SIG-M5 treated with dmso at 0.1 percent for 504 hours (cell line): ENCODE measurements at regions not wholly inside any gene's neighbourhood (a gene's known extent, or its start where the extent isn't known, plus 50 kb on each side); places are given as distances from the start of the nearest gene placed in this dataset.

Experiments used
- DNase-seq: peaks from one replicate; lab custom pipeline; 2025; ENCODE audit not compliant: unreplicated experiment; lab: John Stamatoyannopoulos, UW

DNA sequence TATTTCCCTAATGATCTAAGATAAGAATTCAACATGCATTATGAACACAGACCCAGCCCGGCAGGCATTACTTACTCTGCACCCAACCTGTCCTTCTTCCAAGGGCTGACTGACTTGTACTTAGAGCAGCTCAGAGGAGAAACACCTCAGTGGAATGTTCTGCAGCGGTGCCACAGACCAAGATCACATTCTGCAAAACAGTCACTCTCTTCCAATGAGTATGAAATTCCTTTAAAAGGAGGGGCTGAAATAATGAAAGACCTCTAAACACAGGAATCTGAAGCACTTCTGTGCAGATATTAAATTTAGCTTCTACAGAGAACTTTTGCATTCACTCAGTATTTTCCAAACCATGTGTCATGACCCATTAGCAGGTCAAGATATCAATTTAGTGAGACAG is 172.9 kb downstream of the ZDHHC21 start:
- no peak for DNase-seq

DNA sequence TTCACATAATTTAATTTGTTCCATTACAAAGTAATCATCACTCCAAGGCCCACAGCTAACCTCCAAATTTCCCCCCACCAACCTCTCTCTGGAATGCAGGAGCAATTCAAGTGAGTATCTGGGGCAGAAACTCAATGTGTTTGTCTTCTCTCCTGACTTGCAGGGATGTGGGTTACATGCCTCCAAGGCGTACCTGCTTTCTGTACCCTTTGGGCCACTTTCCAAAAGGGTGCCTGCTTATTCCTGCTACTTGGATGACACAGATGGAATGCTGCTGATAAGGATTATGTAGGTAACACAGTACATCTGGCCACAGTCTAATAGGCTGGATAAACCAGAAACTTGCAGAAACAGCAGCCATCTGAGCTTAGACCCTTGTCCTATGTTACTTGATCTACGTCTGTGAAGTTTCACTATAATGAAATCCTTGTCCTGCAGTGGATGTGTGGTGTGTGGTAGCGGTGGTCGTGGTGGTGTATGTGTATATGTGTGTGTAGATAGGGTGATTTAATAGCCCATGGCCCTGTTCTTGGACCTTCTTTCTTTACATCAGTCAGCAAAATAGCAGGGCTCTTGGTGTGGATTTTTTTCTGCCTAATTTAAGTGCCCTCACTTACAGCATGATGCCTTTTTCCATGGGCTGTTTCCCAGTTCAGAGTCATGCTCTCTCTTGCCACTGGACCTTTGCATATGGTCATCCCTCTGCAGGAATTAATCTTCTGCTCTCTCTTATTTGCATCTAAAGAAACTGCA is 175.9 kb downstream of the ZDHHC21 start:
- no peak for DNase-seq

DNA sequence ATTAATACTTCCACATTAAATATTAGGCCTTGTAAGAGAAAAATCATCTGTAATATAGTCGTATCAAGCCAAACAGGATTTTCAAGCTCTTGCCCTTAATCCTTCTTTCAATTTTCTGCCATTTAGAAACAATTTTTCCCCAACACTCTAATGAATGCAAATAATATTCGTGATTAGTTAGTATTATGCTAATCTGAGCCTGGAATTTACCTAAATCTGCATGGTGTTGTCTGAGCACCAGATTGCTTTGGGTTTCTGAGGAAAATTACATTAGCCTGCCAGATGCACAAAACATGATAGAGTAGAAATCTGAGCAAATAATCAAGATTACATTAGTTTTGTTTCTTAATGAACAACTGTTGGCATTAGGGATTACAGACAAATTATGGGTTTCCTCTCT is 176.6 kb downstream of the ZDHHC21 start:
- no peak for DNase-seq

DNA sequence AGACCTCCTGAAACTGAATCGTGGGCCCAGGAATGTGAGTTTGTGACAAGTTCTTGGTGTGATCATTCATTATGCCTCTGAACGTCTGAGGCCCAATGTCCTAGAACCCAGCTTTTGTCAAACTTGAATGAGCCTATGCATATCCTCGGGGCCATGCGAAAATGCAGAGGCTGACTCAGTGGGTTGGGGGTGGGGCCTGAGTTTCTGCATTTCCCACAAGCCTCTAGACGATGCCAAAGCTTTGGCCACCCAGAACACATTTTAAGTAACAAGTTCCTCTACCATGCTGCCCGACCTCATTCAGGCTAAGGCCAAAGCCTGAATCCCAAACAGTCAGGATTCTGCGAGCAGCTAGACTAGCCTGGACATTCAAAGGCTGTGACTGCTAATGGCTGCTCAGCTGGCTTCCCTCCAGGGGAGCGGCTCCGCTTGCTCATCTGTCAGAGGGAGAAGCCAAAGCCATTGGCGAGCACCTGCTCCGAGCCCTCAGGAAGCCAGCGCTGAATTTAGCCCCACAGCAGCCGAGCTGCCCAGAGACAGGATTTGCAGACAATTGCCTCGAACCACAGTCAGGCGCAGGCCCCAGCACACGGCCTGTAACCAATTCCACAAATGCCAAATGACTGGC is 177.5 kb downstream of the ZDHHC21 start:
- no peak for DNase-seq

DNA sequence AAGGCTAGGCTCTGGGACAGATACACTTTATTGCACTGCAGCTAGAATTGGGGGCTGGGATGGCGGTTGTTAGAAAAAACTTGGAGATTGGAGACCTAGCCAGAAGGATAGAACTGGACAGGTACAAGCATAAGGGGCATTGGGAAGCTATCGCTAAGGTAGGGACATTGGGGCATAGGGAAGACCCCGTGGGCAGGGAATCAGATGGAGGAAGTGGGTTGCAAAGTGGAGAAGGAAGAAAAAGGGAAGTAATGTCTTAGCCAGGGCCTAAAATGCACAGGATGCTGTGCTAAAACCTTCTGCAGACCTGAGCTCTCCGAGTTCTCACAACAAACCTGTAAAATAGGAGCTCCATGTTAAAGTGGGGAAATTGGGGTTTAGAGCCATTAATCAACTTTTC is 178.2 kb downstream of the ZDHHC21 start:
- no peak for DNase-seq

DNA sequence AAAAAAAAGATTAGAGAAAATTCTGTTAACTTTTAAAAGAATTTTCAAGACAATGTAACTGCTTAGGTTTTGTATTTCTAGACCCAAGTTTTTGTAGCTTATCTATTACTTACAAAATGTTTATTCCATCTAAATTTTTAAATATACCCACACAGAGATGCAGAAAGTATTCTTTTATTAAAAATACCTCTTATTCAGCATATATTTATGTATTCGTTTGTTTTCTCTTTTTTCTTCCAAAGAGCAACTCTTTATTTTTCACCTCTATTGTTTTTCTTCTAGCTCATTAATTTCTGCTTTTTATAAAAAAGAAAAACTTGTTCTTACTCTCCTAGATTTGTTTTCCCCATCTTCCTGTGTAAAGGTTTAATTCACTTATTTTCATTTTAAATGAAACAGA is 180.3 kb downstream of the ZDHHC21 start:
- no peak for DNase-seq

DNA sequence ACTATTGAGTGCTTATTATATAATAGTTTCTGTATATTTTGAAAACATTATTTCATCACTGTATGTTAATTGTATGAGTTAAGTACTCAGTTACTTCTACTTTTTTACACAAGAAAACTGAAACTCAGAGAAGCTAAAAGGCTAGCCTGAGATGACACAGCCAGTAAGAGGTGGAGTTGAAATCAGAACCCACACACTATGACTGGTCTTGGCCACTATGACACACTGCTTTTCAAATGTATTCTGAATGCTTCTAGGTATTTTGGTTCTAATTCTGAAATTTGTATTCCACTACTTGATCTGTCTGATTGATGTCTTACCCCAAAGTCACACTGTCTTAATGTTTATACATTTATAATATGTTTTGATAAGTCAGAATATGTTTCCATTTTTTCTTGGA is 181.8 kb downstream of the ZDHHC21 start:
- DNase-seq, result no peak

DNA sequence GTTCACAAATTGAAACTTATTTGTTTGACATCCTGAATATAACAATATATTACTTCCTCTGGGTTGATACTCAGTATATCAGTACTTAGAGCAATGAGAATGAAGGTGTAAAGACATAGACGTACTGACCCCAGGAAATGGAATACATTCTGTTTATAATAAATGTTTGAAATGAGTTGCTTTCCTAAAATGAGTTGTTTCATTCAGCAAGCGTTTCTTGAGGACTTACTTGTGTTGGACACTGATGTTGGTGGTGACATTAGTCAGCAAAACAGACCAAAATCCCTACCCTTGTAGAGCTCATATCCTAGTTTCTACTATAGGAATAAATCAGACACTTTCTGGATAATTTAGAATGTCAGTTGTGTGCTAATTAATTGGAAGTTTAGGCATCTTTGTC is 184.3 kb downstream of the ZDHHC21 start:
- DNase-seq, result no peak

DNA sequence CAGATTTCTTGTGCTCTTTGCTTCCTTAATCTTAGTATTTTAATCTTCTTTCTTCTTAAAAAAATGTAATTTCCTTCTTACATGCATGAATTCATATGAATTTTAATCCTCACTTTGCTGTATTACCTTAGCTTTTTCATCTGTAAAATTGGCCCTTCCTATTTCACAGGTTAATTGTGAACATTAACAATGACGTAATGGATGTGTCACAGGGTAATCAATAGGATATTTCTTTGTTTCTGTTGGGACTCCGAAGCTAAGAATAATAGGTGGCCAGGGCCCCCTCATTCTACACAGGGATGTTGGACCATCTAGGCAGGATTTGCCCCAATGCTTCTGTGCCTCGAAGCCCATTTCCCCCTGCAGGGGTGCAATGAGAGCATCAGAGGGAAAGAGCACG is 187.4 kb upstream of the NFIB start:
- no peak for DNase-seq

DNA sequence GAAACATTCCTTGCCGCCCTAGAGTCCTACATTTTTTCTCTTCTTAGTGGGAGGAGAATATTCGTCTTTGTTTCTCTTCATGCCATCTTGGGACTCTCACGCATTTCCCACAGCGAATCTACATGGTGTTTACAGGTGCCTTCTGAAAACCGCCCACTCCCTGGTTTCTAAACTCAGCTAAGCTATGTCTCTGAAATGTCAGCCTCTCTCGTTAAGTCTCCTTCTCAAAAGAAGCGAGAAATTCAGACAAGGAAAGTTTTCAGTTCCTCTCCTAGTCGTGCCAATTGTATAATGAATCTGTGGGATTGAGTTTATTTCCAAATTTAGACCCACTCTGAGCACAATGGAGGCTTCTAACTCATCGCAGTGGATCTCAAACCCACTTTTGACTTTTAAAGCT is 186.8 kb upstream of the NFIB start:
- DNase-seq, result no peak

DNA sequence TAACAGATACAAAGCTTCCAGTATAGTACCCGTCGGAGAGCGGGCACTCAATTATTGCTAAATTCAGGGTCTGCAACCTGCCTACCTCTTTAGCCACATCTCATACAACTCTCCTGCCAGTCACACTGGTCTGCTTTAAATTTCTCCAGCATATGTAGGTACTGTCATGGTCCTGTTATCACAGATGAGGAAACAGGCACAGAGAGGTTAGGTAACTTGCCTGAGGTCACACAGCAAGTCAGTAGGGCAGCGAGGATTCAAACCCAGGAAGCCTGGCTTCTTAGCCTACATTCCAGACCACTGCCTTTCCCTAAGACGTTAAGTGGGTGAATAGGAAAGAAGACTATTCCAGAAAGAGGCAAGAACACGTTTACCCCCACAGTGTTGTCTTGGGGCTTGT is 186.0 kb upstream of the NFIB start:
- no peak for DNase-seq

DNA sequence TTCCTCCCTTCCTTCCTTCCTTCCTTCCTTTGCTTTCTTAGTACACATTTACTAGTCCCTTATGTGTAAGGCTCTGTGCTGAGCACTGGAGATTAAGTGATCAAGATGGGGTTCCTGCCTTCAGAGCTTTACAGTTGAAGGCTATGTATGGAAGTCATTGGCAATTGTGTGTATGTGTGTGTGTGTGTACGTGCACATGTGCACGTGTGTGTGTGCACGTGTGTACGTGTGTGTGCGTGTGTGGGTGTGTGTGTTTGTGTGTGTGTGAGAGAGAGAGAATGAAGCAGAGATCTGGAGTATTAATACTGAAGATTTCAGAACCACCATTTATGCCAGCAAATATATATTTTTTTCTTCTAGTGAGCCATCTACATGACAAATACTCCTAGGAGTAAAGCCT is 184.9 kb upstream of the NFIB start:
- no peak for DNase-seq

DNA sequence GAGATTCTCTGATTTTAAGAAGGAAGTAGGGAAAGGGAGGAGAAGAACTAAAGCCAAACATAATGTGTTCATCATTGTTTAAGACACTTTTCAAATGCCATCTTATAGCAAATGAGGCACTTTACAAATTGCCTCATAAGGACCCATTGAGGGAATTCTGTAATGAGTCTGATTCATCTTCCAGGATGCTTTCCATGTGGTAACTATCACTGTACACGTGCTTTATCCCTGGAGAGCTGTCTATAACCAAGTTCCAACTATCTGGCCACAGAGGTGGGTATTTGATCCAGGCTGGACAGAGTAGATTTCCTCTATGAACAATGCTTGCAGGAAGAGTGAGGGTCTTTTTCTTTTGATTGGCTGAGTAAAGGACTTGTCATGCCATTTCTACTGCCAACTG is 183.5 kb upstream of the NFIB start:
- DNase-seq, result no peak

DNA sequence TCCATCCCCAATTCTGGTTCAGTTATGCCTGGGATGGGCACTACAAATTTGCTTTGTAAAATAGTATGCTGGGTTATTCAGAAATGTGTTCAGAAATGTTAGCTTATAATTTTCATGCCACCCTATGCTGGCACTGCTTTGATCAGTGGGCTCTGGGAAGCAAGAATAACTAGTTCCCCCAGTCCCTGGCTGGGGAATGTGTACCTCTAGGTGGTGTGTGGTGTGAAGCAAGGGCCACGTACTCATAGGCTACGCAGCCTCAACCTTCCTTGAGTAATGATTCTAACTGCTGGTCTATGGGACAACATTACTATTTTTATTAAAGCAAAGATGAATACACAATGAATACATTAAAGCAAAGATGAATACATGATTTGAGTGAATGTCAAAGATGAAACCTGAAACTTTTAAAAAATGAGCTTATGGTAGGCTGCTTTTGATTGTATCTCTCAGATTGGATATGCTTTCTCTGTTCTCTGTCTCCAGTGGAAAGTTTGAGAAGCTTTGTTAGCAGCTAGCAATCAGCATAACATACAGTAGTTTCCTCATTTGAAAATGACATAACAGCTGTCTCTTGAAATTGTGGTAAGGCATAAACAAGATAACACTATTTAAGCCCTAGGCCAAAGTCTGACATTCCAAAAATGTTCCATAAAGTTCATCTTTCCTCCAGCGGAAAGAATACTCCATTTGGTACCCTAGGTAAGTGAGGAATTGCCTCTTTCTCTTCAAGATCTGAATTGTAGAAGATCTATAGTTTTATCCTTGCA is 174.7 kb upstream of the NFIB start:
- DNase-seq, result no peak

DNA sequence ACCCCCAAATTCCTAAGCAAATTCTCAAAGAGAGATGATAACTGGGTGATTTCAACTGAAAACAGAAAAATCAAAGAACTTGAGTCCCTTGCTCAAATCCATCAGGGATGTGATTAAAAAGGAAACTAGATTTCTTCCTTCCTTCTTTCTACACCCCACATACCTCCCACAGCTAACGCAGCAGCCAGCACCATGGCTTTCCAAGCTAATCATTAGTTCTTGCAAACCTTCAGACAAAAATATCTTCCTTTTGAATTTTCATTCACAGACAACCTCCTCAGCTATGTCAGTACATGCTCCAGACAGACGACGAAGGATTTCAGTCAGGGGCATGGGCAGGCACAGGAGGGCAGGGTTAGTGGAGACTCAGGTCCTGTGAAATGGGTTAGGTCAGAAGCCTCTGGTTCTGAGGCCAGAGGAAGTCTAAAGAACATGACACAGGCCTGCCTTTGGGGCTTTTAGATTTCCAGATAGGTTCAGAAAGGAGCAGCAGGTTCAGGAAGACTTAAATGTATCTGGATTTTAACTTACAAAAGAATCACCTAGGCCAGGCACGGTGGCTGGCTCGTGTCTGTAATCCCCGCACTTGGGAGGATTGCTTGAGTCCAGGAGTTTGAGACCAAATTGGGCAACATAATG is 173.7 kb upstream of the NFIB start:
- no peak for DNase-seq

DNA sequence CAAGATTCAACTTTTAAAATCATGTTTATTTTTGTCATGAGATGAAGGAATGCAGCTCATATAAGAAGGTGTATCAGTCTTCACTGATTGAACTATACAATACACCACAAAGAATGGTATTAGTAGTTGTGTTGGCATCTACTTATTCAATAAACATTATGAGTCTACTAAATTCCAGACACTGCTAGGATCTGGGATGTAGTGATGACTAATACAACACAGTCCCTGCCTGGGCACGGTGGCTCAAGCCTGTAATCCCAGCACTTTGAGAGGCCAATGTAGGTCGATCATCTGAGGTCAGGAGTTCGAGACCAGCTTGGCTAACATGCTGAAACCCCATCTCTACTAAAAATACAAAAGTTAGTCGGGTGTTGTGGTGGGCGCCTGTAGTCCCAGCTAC is 171.4 kb upstream of the NFIB start:
- DNase-seq, result no peak

DNA sequence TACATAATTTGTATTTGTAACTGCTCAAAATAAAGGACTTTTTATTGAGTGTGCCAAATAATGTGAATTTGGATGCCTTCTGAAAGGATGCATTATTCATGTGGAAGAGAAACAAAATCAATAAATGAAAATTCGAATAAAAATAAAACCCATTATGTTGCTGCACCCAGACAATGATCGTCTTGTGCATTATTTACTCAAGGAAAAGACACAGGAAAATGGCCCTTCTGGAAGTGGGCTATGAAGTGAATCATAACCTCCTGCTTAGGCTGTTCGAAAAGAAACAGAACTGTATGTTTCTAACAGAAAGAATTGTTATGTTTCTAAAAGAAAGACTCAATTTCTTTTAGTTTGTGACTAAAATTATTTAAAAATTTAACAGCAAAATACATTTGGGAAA is 168.9 kb upstream of the NFIB start:
- DNase-seq, result no peak

DNA sequence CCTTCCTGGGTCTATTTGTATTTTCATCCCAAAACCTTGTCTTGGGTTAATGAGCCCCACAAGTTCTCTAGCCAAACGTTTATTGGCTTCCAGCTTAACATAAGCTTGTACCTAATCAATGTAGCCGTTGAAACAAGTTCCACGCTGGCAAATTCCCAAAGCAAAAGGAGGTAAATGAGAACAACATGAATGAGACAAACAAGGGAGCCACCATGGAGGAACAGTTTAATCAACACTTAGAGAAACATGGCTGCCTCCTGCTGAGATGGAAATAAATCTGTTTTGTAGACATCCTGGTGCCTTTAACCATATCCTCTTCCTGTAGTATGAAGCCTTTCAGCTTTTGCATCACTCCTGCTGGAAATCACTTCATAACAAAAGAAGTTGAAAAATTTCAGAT is 166.6 kb upstream of the NFIB start:
- no peak for DNase-seq

DNA sequence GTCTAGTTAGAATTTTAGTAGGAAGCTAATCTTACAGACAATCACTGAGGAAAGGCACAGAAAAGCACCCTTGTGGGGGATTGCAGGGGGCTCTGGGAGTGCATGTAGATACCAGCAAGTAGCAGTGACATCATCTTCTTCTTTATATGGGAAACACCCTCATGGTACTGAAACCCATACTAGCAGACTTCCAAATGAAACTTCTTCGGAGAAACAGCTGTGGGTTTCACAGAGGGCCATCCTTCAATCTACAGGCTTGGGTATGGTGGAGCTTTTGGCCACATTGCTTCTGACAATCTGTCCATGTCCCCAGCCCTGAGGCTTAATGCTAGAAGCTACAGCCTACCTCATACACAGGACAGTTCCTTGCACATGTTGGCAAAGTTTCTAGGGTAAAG is 165.2 kb upstream of the NFIB start:
- DNase-seq, result no peak

DNA sequence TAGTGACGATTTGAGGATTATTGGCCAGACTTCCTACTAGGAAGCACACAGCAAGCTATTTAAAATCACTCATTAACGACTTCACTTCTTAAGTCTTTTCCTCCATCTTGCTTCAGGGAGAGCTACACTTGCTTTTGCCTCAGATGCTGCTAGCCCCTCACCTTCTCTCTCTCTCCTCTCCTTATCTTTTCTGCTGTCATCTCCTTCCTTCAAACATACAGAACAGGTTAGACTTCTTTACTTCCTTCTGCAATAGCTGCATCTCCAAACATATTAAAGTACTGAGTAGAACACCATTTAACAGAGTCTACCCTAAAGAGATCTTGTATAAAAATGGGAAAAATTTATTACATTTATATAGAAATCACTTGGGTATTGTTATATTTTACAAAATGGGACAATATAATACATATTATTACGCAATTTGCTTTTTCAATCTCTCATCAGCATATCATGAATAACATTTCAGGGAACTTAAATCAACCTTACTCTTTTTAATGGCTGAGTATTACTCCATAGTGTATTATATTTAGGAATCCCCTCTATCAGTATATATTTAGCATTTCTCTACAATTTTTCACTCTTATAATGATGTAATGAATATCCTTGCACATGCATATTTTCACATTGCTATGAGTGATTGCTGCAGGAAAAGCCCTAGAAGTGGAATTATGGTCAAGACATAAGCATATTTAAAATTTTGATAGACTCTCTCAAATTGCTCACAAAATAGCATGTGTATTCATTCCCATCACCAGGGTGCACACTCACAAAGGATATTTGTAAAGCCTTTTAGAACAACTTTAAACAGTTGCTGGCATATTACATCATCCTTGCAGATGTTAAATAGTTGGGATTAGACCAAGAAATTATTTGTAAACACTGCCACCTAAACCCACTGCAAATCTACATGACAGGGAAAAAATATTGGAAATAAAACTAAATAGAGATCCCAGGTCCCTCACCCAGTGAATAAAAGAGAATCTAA is 164.5 kb upstream of the NFIB start:
- no peak for DNase-seq

DNA sequence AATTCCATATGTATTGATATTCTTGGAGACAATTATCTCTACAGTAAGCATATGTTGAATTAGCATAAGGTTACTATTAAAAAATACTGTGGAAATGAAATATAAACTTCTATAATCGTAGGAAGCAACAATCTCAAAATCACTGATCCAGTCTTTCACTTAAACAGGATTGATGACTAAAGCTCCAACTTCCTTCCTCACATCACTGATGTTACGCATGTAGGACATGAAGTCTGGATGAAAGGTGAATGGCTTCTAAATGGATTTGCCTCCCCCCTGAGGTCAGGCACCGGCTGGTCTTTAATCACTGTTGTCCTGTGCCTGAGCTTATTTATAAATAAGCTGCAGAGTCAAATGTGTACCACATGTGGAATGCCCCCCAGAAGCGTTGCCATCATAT is 157.1 kb upstream of the NFIB start:
- no peak for DNase-seq
